ENCODE measurements at regions not wholly inside any gene's neighbourhood (a gene's known extent, or its start where the extent isn't known, plus 50 kb on each side); places are given as distances from the start of the nearest gene placed in this dataset.

DNA sequence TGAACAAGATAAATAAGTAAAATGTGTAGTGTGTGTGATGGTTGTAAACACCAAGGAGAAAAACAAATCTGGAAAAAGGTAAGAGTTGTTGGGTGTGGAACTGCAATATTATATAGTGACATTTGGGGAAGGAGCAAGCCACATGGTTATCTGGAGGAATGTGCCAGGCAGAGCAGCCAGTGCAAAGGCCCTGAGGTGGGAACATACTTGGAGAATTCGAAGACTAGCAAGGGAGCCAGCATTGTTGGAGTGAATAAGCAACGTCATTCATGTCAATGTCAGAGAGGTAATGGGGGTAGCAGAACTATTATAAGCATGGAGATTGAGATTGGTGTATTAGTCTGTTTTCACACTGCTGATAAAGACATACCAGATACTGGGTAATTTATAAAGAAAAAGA, 241.5 kb upstream of the LHX5 start:
- Histone ChIP-seq H3K4me3 (no peak overlapping the region), H3K36me3 (no peaks in the 10 kb centered on the region), H3K9me3 (peaks cover 0 to 23% (median 12%) of the 10 kb centered on the region in 4 donors), H3K27me3 (peaks cover 0 to 32% (median 0%) of the 10 kb centered on the region in 4 donors), H3K27ac (replicated peaks in 1 of 4) (no peak overlapping the region), H3K4me1 (no peaks in the 10 kb centered on the region)
- intact Hi-C loops (cut with DNase I), result no loop called here
- WGBS, result 87% methylated on average over 2 of the region's 2 CpGs
- no peak for DNase-seq (ENCODE audit: extremely low spot score)
- no peak for TF ChIP-seq EP300 (IDR thresholded peaks at IDR 0.05)
- no peak for TF ChIP-seq POLR2AphosphoS5 (IDR thresholded peaks at IDR 0.05)
- TF ChIP-seq POLR2A (IDR thresholded peaks at IDR 0.05; ENCODE audit: low read depth), result no peak
- TF ChIP-seq, protein P1, sequence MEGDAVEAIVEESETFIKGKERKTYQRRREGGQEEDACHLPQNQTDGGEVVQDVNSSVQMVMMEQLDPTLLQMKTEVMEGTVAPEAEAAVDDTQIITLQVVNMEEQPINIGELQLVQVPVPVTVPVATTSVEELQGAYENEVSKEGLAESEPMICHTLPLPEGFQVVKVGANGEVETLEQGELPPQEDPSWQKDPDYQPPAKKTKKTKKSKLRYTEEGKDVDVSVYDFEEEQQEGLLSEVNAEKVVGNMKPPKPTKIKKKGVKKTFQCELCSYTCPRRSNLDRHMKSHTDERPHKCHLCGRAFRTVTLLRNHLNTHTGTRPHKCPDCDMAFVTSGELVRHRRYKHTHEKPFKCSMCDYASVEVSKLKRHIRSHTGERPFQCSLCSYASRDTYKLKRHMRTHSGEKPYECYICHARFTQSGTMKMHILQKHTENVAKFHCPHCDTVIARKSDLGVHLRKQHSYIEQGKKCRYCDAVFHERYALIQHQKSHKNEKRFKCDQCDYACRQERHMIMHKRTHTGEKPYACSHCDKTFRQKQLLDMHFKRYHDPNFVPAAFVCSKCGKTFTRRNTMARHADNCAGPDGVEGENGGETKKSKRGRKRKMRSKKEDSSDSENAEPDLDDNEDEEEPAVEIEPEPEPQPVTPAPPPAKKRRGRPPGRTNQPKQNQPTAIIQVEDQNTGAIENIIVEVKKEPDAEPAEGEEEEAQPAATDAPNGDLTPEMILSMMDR (IDR thresholded peaks at IDR 0.05), result no peak

GRCh38 chr12:113712481-113712880, 240.8 kb upstream of the LHX5 start:
- intact Hi-C loops (cut with DNase I), result no loop called here

GRCh38 chr12:113710216-113710615, 238.5 kb upstream of the LHX5 start:
- peaks cover 0 to 40% (median under 1%) of the 10 kb centered on the region in 4 donors for H3K27me3 ChIP-seq
- H3K4me1 ChIP-seq, result no peaks in the 10 kb centered on the region
- TF ChIP-seq, protein P1 (IDR thresholded peaks at IDR 0.05), result no peak
- TF ChIP-seq EP300 (IDR thresholded peaks at IDR 0.05) (no peak), POLR2AphosphoS5 (IDR thresholded peaks at IDR 0.05) (no peak), POLR2A (IDR thresholded peaks at IDR 0.05; ENCODE audit: low read depth) (no peak)
- no peaks in the 10 kb centered on the region for H3K36me3 ChIP-seq
- H3K27ac ChIP-seq (replicated peaks in 1 of 4), result no peak overlapping the region
- intact Hi-C loops (cut with DNase I), result no loop called here
- H3K9me3 ChIP-seq, result peaks cover 0 to 16% (median 12%) of the 10 kb centered on the region in 4 donors
- WGBS, result 69% methylated on average over 5 of the region's 5 CpGs
- DNase-seq (ENCODE audit: extremely low spot score), result no peak
- H3K4me3 ChIP-seq, result no peak overlapping the region

More at GRCh38 chr12:113712481-113712880, 240.8 kb upstream of the LHX5 start:
- WGBS, result 71% methylated on average over 5 of the region's 5 CpGs
- peaks cover 0 to 29% (median 0%) of the 10 kb centered on the region in 4 donors for H3K27me3 ChIP-seq
- H3K27ac ChIP-seq (replicated peaks in 1 of 4), result no peak overlapping the region
- no peak overlapping the region for H3K4me3 ChIP-seq
- H3K4me1 ChIP-seq, result no peaks in the 10 kb centered on the region
- no peak for DNase-seq (ENCODE audit: extremely low spot score)
- TF ChIP-seq EP300 (IDR thresholded peaks at IDR 0.05) (no peak), POLR2A (IDR thresholded peaks at IDR 0.05; ENCODE audit: low read depth) (no peak), POLR2AphosphoS5 (IDR thresholded peaks at IDR 0.05) (no peak)
- TF ChIP-seq, protein P1 (IDR thresholded peaks at IDR 0.05), result no peak
- no peaks in the 10 kb centered on the region for H3K36me3 ChIP-seq
- peaks cover 0 to 20% (median 12%) of the 10 kb centered on the region in 4 donors for H3K9me3 ChIP-seq

- TF ChIP-seq POLR2AphosphoS5 (IDR thresholded peaks at IDR 0.05) (no peak), EP300 (IDR thresholded peaks at IDR 0.05) (no peak), POLR2A (IDR thresholded peaks at IDR 0.05; ENCODE audit: low read depth) (no peak)
- TF ChIP-seq, protein P1 (IDR thresholded peaks at IDR 0.05), result no peak
- peaks cover 0 to 16% (median 12%) of the 10 kb centered on the region in 4 donors for H3K9me3 ChIP-seq
- peaks cover 0 to 47% (median 3%) of the 10 kb centered on the region in 4 donors for H3K27me3 ChIP-seq
- WGBS, result 92% methylated on average over 3 of the region's 3 CpGs
- H3K4me3 ChIP-seq, result no peak overlapping the region
- no peak for DNase-seq (ENCODE audit: extremely low spot score)
- no peaks in the 10 kb centered on the region for H3K4me1 ChIP-seq
- H3K36me3 ChIP-seq, result no peaks in the 10 kb centered on the region
- no peak overlapping the region for H3K27ac ChIP-seq (replicated peaks in 1 of 4)
- intact Hi-C loops (cut with DNase I), result no loop called here
Observed at GRCh38 chr12:113709456-113709855, 237.8 kb upstream of the LHX5 start.

- Histone ChIP-seq H3K27ac (replicated peaks in 1 of 4) (no peak overlapping the region), H3K9me3 (no peaks in the 10 kb centered on the region), H3K4me1 (peaks cover 0 to 5% (median 0%) of the 10 kb centered on the region in 4 donors), H3K4me3 (no peak overlapping the region), H3K36me3 (no peaks in the 10 kb centered on the region), H3K27me3 (peaks cover 0 to 68% (median 3%) of the 10 kb centered on the region in 4 donors)
- DNase-seq (ENCODE audit: extremely low spot score), result no peak
- WGBS, result 68% methylated on average over 8 of the region's 11 CpGs
- TF ChIP-seq POLR2AphosphoS5 (IDR thresholded peaks at IDR 0.05) (no peak), EP300 (IDR thresholded peaks at IDR 0.05) (no peak), POLR2A (IDR thresholded peaks at IDR 0.05; ENCODE audit: low read depth) (no peak)
- TF ChIP-seq, protein P1 (IDR thresholded peaks at IDR 0.05), result no peak
- intact Hi-C loops (cut with DNase I), result no loop called here
Observed at GRCh38 chr12:113702836-113703235, 231.2 kb upstream of the LHX5 start.

Data from esophagus muscularis mucosa (tissue), 4 donors.